Type B pancreatic cell (in vitro differentiated cells): ENCODE measurements at regions not wholly inside any gene's neighbourhood (a gene's known extent, or its start where the extent isn't known, plus 50 kb on each side); places are given as distances from the start of the nearest gene placed in this dataset.

Source experiments
- DNase-seq: peaks from one replicate; pipeline ENCODE4 v3.0.0; 2021; ENCODE audit warnings: mixed read lengths; ENCODE audit not compliant: unreplicated experiment; ENCODE audit errors: extremely low spot score
- H3K27ac Mint-ChIP-seq: 2 replicates; pipeline ENCODE4 v1.8.0; 2021; ENCODE audit warnings: mild to moderate bottlenecking, mixed read lengths
- H3K27me3 Mint-ChIP-seq: 2 replicates; pipeline ENCODE4 v1.8.0; 2021; ENCODE audit warnings: mixed read lengths
- H3K36me3 Mint-ChIP-seq: 2 replicates; pipeline ENCODE4 v1.8.0; 2021; ENCODE audit warnings: mixed read lengths
- H3K4me1 Mint-ChIP-seq: one replicate; pipeline ENCODE4 v1.8.0; 2021; ENCODE audit warnings: mixed read lengths; ENCODE audit not compliant: unreplicated experiment
- H3K4me3 Mint-ChIP-seq: 2 replicates; pipeline ENCODE4 v1.8.0; 2021; ENCODE audit warnings: mild to moderate bottlenecking, mixed read lengths
- H3K9me3 Mint-ChIP-seq: 2 replicates; pipeline ENCODE4 v1.8.0; 2021; ENCODE audit warnings: mixed read lengths
- CTCF ChIP-seq: fragments of 200-600 bp; sonication (generic); conservative IDR thresholded peaks from 2 replicates; pipeline ENCODE4 v1.5.0; 2021; ENCODE audit warnings: antibody characterized with exemption, mild to moderate bottlenecking

- Mint-ChIP-seq H3K4me3 (no peak overlapping the region), H3K27ac (no peak overlapping the region), H3K9me3 (no peaks in the 10 kb centered on the region), H3K4me1 (no peaks in the 10 kb centered on the region), H3K27me3 (no peaks in the 10 kb centered on the region), H3K36me3 (no peaks in the 10 kb centered on the region)
- DNase-seq: no peak
- TF ChIP-seq CTCF: no peak
Observed at GRCh38 chr5:23027331-23027730, 174.2 kb upstream of the CDH12 start.

GRCh38 chr5:23026252-23027170 is 173.4 kb upstream of the CDH12 start:
- H3K36me3 Mint-ChIP-seq: no peaks in the 10 kb centered on the region
- no peaks in the 10 kb centered on the region for H3K4me1 Mint-ChIP-seq
- no peaks in the 10 kb centered on the region for H3K9me3 Mint-ChIP-seq
- H3K27ac Mint-ChIP-seq: no peak overlapping the region
- no peak for TF ChIP-seq CTCF
- no peaks in the 10 kb centered on the region for H3K27me3 Mint-ChIP-seq
- DNase-seq: no peak
- H3K4me3 Mint-ChIP-seq: no peak overlapping the region

DNA sequence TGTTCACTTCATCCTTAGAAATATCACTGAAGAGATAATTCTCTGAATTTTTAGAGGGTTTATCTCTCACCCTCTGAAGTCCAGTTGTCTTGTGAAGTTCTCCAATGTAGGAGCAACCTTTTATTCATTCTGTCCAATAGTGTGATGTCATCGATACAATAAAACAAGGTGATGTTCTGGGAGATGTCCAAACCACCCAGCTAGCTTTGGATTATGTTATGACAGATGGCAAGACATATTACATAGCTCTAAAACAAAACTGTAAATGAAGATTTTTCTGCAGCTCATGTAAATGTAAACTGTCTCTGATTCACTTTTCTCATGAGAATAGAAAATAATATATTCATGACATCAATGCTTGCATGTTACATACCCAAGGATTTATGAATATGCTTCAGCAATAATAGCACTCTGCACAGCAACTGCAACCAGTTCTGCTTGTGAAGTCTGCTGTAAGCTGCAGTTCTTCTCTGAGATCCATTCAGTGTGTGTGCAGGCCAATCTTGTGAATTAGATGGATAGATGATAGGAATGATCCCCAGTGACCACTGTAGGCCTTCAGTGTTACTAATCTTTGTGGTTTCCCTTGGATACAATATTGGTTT is 172.6 kb upstream of the CDH12 start:
- no peak for TF ChIP-seq CTCF
- DNase-seq: no peak
- no peaks in the 10 kb centered on the region for H3K9me3 Mint-ChIP-seq
- no peaks in the 10 kb centered on the region for H3K27me3 Mint-ChIP-seq
- no peak overlapping the region for H3K27ac Mint-ChIP-seq
- H3K4me1 Mint-ChIP-seq: no peaks in the 10 kb centered on the region
- no peaks in the 10 kb centered on the region for H3K36me3 Mint-ChIP-seq
- no peak overlapping the region for H3K4me3 Mint-ChIP-seq

DNA sequence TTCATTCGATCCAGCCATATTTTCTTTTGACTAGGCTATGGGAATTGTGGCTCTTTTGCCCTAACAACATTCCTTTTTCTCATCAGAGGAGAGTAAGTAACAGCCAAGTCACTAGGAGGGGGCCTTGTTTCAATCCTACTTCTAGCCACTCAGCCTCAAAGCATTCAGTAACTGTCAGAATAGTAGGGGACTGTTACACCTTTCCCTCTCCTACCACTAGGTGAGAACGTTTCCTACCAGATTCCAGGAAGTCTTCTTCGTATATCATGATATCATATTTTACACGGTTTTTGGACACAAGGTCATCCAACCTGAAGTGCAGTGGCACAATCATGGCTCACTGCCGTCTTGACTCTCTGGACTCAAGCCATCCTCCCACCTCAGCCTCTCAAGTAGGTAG is 171.3 kb upstream of the CDH12 start:
- Mint-ChIP-seq H3K27me3 (no peaks in the 10 kb centered on the region), H3K36me3 (no peaks in the 10 kb centered on the region), H3K9me3 (no peaks in the 10 kb centered on the region), H3K4me1 (no peaks in the 10 kb centered on the region), H3K4me3 (no peak overlapping the region), H3K27ac (no peak overlapping the region)
- no peak for TF ChIP-seq CTCF
- no peak for DNase-seq

DNA sequence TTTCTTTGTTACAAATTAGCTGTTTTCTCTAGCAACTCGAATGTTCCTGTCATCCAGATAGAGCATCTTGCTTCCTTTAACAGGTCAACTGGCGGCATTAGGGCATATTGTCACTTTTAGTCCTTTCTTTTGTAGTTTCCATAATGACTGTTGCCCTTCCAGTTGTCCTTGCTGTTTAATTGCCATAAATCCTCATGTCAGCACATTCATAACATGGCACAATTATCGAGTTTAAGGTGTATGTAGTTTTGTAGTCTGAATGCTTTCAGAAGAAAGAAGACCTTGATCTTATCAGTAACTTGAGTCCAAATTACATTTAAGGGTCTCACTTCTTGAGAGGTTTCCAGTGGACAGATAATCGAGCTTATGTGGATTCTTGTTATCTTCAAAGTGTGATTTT is 161.7 kb upstream of the CDH12 start:
- H3K36me3 Mint-ChIP-seq: no peaks in the 10 kb centered on the region
- no peak overlapping the region for H3K4me3 Mint-ChIP-seq
- H3K27me3 Mint-ChIP-seq: no peaks in the 10 kb centered on the region
- TF ChIP-seq CTCF: no peak
- no peaks in the 10 kb centered on the region for H3K9me3 Mint-ChIP-seq
- H3K4me1 Mint-ChIP-seq: no peaks in the 10 kb centered on the region
- no peak overlapping the region for H3K27ac Mint-ChIP-seq
- no peak for DNase-seq
